IMR-90 (cell line): ENCODE measurements at regions not wholly inside any gene's neighbourhood (a gene's known extent, or its start where the extent isn't known, plus 50 kb on each side); places are given as distances from the start of the nearest gene placed in this dataset.

Source experiments
- ATAC-seq: fragments of 200-7000 bp; cut with Tn5 transposase; 2 replicates; pipeline ENCODE4 v1.9.1; 2020; ENCODE audit warnings: low read depth, mild to moderate bottlenecking, moderate library complexity
- BruUV-seq: library from RNA; stranded (reverse); fragments of 400-500 nt; replicated peaks from 2 replicates; lab custom pipeline; 2021; lab: Mats Ljungman, UMichigan
- CTCF ChIA-PET: fragments of 300-600 bp; formaldehyde crosslinking; extraction: SDS; loops from one replicate; lab custom pipeline; 2021; ENCODE audit warnings: antibody characterized with exemption; lab: Yijun Ruan, JAX
- POLR2A ChIA-PET: fragments of 300-600 bp; sonication (Branson Sonifier 250); formaldehyde crosslinking; loops from one replicate; lab custom pipeline; 2022; ENCODE audit warnings: antibody characterized with exemption; ENCODE audit not compliant: unreplicated experiment; lab: Charles Lee
- DNase-seq: peaks from one replicate; pipeline ENCODE4 v3.0.0; 2013
- H2AFZ ChIP-seq: replicated peaks from 2 replicates; pipeline ENCODE3; 2013; ENCODE audit warnings: low read length, mild to moderate bottlenecking; ENCODE audit not compliant: poor library complexity
- H2AK5ac ChIP-seq: 2 replicates; pipeline ENCODE4 v1.6.1; 2013; ENCODE audit warnings: low read depth, low read length, inconsistent platforms
- H2AK9ac ChIP-seq: replicated peaks from 2 replicates; pipeline ENCODE3; 2013; ENCODE audit warnings: mild to moderate bottlenecking, low read depth, low read length, moderate library complexity; ENCODE audit not compliant: poor library complexity
- H2BK120ac ChIP-seq: 2 replicates; pipeline ENCODE4 v1.6.1; 2013; ENCODE audit warnings: low read depth, low read length, inconsistent platforms
- H2BK15ac ChIP-seq: 3 replicates; pipeline ENCODE4 v1.6.1; 2013; ENCODE audit warnings: low read depth, low read length, inconsistent platforms
- H2BK20ac ChIP-seq: 2 replicates; pipeline ENCODE4 v1.6.1; 2013; ENCODE audit warnings: low read depth, mild to moderate bottlenecking, inconsistent platforms, low read length, moderate library complexity
- H2BK5ac ChIP-seq: 2 replicates; pipeline ENCODE4 v1.6.1; 2013; ENCODE audit warnings: mild to moderate bottlenecking, low read depth, low read length, inconsistent platforms; ENCODE audit not compliant: poor library complexity, severe bottlenecking
- H3K14ac ChIP-seq: replicated peaks from 2 replicates; pipeline ENCODE4 v1.6.1; 2013; ENCODE audit warnings: low read depth, low read length, inconsistent platforms
- H3K18ac ChIP-seq: 2 replicates; pipeline ENCODE4 v1.6.1; 2013; ENCODE audit warnings: low read depth, low read length, control low read depth
- H3K23ac ChIP-seq: 2 replicates; pipeline ENCODE4 v1.6.1; 2013; ENCODE audit warnings: low read depth, low read length, inconsistent platforms
- H3K27ac ChIP-seq: 2 replicates; pipeline ENCODE4 v1.5.1; 2013; ENCODE audit warnings: mild to moderate bottlenecking, control low read depth, low read length; ENCODE audit not compliant: insufficient read depth
- H3K27me3 ChIP-seq: 2 replicates; pipeline ENCODE4 v1.6.1; 2013; ENCODE audit warnings: low read length; ENCODE audit not compliant: control insufficient read depth, insufficient read depth
- H3K36me3 ChIP-seq: 2 replicates; pipeline ENCODE4 v1.6.1; 2013; ENCODE audit warnings: low read length, mixed read lengths; ENCODE audit not compliant: control insufficient read depth, insufficient read depth
- H3K4ac ChIP-seq: 2 replicates; pipeline ENCODE4 v1.6.1; 2013; ENCODE audit warnings: low read depth, low read length, inconsistent platforms
- H3K4me1 ChIP-seq: 2 replicates; pipeline ENCODE4 v1.6.1; 2013; ENCODE audit warnings: low read length, mixed read lengths; ENCODE audit not compliant: control insufficient read depth, insufficient read depth
- H3K4me2 ChIP-seq: 2 replicates; pipeline ENCODE4 v1.6.1; 2013; ENCODE audit warnings: low read depth, mild to moderate bottlenecking, control low read depth, low read length, moderate library complexity
- H3K4me3 ChIP-seq: 2 replicates; pipeline ENCODE4 v1.5.1; 2013; ENCODE audit warnings: low read depth, mild to moderate bottlenecking, control low read depth, low read length, moderate library complexity; ENCODE audit not compliant: insufficient read depth
- H3K56ac ChIP-seq: 2 replicates; pipeline ENCODE4 v1.6.1; 2013; ENCODE audit warnings: low read length, inconsistent platforms; ENCODE audit not compliant: insufficient read depth; ENCODE audit errors: extremely low read depth
- H3K79me1 ChIP-seq, 2 experiments: 2 replicates each; pipeline ENCODE4 v1.6.1; 2013; ENCODE audit warnings: low read length in 2 of 2, inconsistent platforms in 1 of 2, low read depth in 1 of 2
- H3K9ac ChIP-seq: 2 replicates; pipeline ENCODE4 v1.6.1; 2013; ENCODE audit warnings: low read depth, low read length, control low read depth
- H3K9me1 ChIP-seq: 2 replicates; pipeline ENCODE4 v1.6.1; 2013; ENCODE audit warnings: low read length, inconsistent platforms; ENCODE audit not compliant: insufficient read depth
- H3K9me3 ChIP-seq: 2 replicates; pipeline ENCODE4 v1.6.1; 2013; ENCODE audit warnings: low read length; ENCODE audit not compliant: control insufficient read depth, insufficient read depth
- H4K20me1 ChIP-seq: 2 replicates; pipeline ENCODE4 v1.6.1; 2013; ENCODE audit warnings: low read length, inconsistent platforms; ENCODE audit not compliant: insufficient read depth
- H4K5ac ChIP-seq: 2 replicates; pipeline ENCODE4 v1.6.1; 2013; ENCODE audit warnings: mild to moderate bottlenecking, low read depth, low read length, control low read depth
- H4K8ac ChIP-seq, 2 experiments: 2 replicates each; pipeline ENCODE4 v1.6.1; 2013; ENCODE audit warnings: low read depth in 2 of 2, low read length in 2 of 2, control low read depth in 1 of 2, inconsistent platforms in 1 of 2
- H4K91ac ChIP-seq: 2 replicates; pipeline ENCODE4 v1.6.1; 2013; ENCODE audit warnings: low read depth, low read length, inconsistent platforms; ENCODE audit not compliant: insufficient read depth
- BHLHE40 ChIP-seq: fragments of 150-350 bp; IDR thresholded peaks from 2 replicates; pipeline ENCODE4 v1.6.1; 2016; ENCODE audit warnings: mild to moderate bottlenecking, low read depth, low read length
- CEBPB ChIP-seq: IDR thresholded peaks from 2 replicates; pipeline ENCODE4 v1.6.1; 2012; ENCODE audit warnings: low read depth, low read length, improper control_type of control experiment
- CHD1 ChIP-seq: IDR thresholded peaks from 2 replicates; pipeline ENCODE4 v1.6.1; 2012; ENCODE audit warnings: low read depth, low read length, improper control_type of control experiment
- CTCF ChIP-seq: conservative IDR thresholded peaks from 2 replicates; pipeline ENCODE4 v1.5.1; 2012; ENCODE audit warnings: mild to moderate bottlenecking, low read depth, low read length, improper control_type of control experiment
- ELK1 ChIP-seq: fragments of 150-350 bp; IDR thresholded peaks from 2 replicates; pipeline ENCODE4 v1.6.1; 2016; ENCODE audit warnings: low read depth, mild to moderate bottlenecking, low read length, moderate library complexity, borderline replicate concordance
- FOS ChIP-seq: fragments of 150-350 bp; IDR thresholded peaks from 2 replicates; pipeline ENCODE4 v1.6.1; 2016; ENCODE audit warnings: low read depth, low read length
- MAFK ChIP-seq: IDR thresholded peaks from 2 replicates; pipeline ENCODE4 v1.6.1; 2012; ENCODE audit warnings: low read depth, low read length, improper control_type of control experiment
- MAZ ChIP-seq: IDR thresholded peaks from 2 replicates; pipeline ENCODE4 v1.6.1; 2012; ENCODE audit warnings: low read depth, mild to moderate bottlenecking, low read length, improper control_type of control experiment, moderate library complexity, borderline replicate concordance
- MXI1 ChIP-seq: IDR thresholded peaks from 2 replicates; pipeline ENCODE4 v1.6.1; 2012; ENCODE audit warnings: low read depth, mild to moderate bottlenecking, low read length, moderate library complexity, borderline replicate concordance
- NFE2L2 ChIP-seq: fragments of 150-350 bp; IDR thresholded peaks from 2 replicates; pipeline ENCODE4 v1.6.1; 2016; ENCODE audit warnings: low read depth, mild to moderate bottlenecking, low read length
- POLR2A ChIP-seq: IDR thresholded peaks from 2 replicates; pipeline ENCODE4 v1.6.1; 2012; ENCODE audit warnings: mild to moderate bottlenecking, low read depth, low read length
- RAD21 ChIP-seq: IDR thresholded peaks from 2 replicates; pipeline ENCODE4 v1.6.1; 2012; ENCODE audit warnings: low read length, improper control_type of control experiment
- RCOR1 ChIP-seq: IDR thresholded peaks from 2 replicates; pipeline ENCODE4 v1.6.1; 2012; ENCODE audit warnings: mild to moderate bottlenecking, low read length, improper control_type of control experiment; ENCODE audit not compliant: insufficient replicate concordance
- RFX5 ChIP-seq: IDR thresholded peaks from 2 replicates; pipeline ENCODE4 v1.8.0; 2012; ENCODE audit warnings: low read depth, mild to moderate bottlenecking, low read length, moderate library complexity
- SMC3 ChIP-seq: fragments of 150-350 bp; IDR thresholded peaks from 2 replicates; pipeline ENCODE4 v1.6.1; 2016; ENCODE audit warnings: low read depth, mild to moderate bottlenecking, antibody characterized with exemption, low read length, moderate library complexity
- USF2 ChIP-seq: fragments of 150-350 bp; IDR thresholded peaks from 2 replicates; pipeline ENCODE4 v1.6.1; 2017; ENCODE audit warnings: mild to moderate bottlenecking, antibody characterized with exemption, low read length, low read depth
- dilution Hi-C: fragments of 300-500 bp; cut with HindIII; formaldehyde crosslinking; loops from one replicate; pipeline ENCODE4 v1.14.3; 2018; ENCODE audit warnings: low sequenced_read_pairs; ENCODE audit not compliant: unreplicated experiment
- in situ Hi-C: fragments of 300-500 bp; cut with MboI; formaldehyde crosslinking; loops from 3 replicates; pipeline ENCODE4 v1.14.3; 2019; ENCODE audit warnings: low sequenced_read_pairs, inconsistent platforms, mixed read lengths
- intact Hi-C: fragments of 100-400 bp; cut with micrococcal nuclease; formaldehyde crosslinking; loops from 2 replicates; pipeline ENCODE4 v1.10.0; 2022

- Histone ChIP-seq H2BK20ac (no peak overlapping the region), H3K27me3 (peaks cover 3% of the 10 kb centered on the region), H2AK9ac (no peak overlapping the region), H3K4ac (no peak overlapping the region), H3K18ac (no peak overlapping the region), H3K27ac (no peak overlapping the region), H3K4me3 (no peak overlapping the region), H3K56ac (no peak overlapping the region), H3K36me3 (no peaks in the 10 kb centered on the region), H3K9me3 (no peaks in the 10 kb centered on the region), H4K91ac (no peak overlapping the region), H2AFZ (no peak overlapping the region), H4K20me1 (no peaks in the 10 kb centered on the region), H4K8ac (no peak overlapping the region), H3K4me1 (no peaks in the 10 kb centered on the region), H2BK15ac (no peak overlapping the region), H3K9ac (no peak overlapping the region), H3K4me2 (no peak overlapping the region), H3K9me1 (no peaks in the 10 kb centered on the region), H3K14ac (no peak overlapping the region), H3K23ac (no peak overlapping the region), H2BK5ac (no peak overlapping the region), H4K5ac (no peak overlapping the region), H2BK120ac (no peak overlapping the region), H3K79me1 (no peaks in the 10 kb centered on the region), H2AK5ac (no peak overlapping the region)
- DNase-seq (no peak), ATAC-seq (no peak)
- ChIA-PET CTCF (no interaction called here), POLR2A (no interaction called here)
- dilution Hi-C loops (no loop called here), intact Hi-C loops (no loop called here), in situ Hi-C loops (no loop called here)
- BruUV-seq: no TSS peak
- TF ChIP-seq RFX5: no peak
- TF ChIP-seq BHLHE40: no peak
- TF ChIP-seq SMC3: no peak
- no peak for TF ChIP-seq MAZ
- TF ChIP-seq FOS: no peak
- TF ChIP-seq CHD1: no peak
- no peak for TF ChIP-seq RCOR1
- TF ChIP-seq RAD21: no peak
- no peak for TF ChIP-seq MAFK
- TF ChIP-seq USF2: no peak
- TF ChIP-seq MXI1: no peak
- no peak for TF ChIP-seq CTCF
- no peak for TF ChIP-seq CEBPB
- TF ChIP-seq POLR2A: no peak
- TF ChIP-seq ELK1: no peak
- no peak for TF ChIP-seq NFE2L2
Observed at GRCh38 chr3:65109966-65110500, 422.2 kb upstream of the ADAMTS9 start.
